Gastrocnemius medialis (tissue), 4 donors: ENCODE measurements at regions not wholly inside any gene's neighbourhood (a gene's known extent, or its start where the extent isn't known, plus 50 kb on each side); places are given as distances from the start of the nearest gene placed in this dataset.

Experiments used
- CTCF ChIP-seq, 5 experiments: fragments of 450-650 bp in 3 of 5; fragments of 200-600 bp in 2 of 5; sonication (generic) in 2 of 5; IDR thresholded peaks in 4 of 5; conservative IDR thresholded peaks in 1 of 5; 1 replicate in 4 of 5; 2 replicates in 1 of 5; pipeline ENCODE4 v1.5.1; 2016 to 2019; ENCODE audit warnings: antibody characterized with exemption in 5 of 5, mild to moderate bottlenecking in 3 of 5, moderate library complexity in 3 of 5
- POLR2A ChIP-seq, 2 donors: fragments of 450-650 bp; IDR thresholded peaks; one replicate each; pipeline ENCODE4 v1.6.1; 2017; ENCODE audit warnings: antibody characterized with exemption in 2 of 2, mild to moderate bottlenecking in 2 of 2, moderate library complexity in 2 of 2

DNA sequence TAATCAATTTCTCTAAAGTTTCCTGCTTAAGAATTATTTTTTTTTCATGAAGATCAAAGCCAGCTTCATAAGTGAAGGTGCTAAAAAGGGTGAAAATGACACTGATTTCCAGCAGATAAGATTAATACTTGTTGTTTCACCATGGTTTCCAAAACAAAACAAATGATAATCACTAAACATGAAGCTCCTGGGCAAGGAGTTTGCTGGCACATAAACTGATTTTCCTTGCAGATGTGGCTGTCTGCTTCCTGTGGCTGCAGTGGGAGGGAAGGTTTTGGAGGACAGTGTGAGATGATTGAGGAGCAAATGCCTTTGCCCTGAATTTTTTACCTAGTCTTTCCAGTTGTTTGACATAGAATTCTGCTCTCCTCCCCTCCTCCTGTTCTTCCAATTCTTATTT lies 228.8 kb downstream of the DIPK2A start:
- no peak for TF ChIP-seq CTCF (IDR thresholded peaks at IDR 0.05 in 4 of 5, conservative IDR thresholded peaks at IDR 0.05 in 1 of 5)
- no peak for TF ChIP-seq POLR2A (IDR thresholded peaks at IDR 0.05)
